Body of pancreas (tissue), 4 donors: ENCODE measurements at regions not wholly inside any gene's neighbourhood (a gene's known extent, or its start where the extent isn't known, plus 50 kb on each side); places are given as distances from the start of the nearest gene placed in this dataset.

ENCODE experiments used
- ATAC-seq: fragments of 150-250 bp; one replicate; pipeline ENCODE4 v1.9.1; 2016
- DNase-seq, 4 donors: peaks; one replicate each; pipeline ENCODE4 v3.0.0-alpha.2; 2019
- H3K27ac ChIP-seq, 4 donors: fragments of 200-600 bp; sonication (generic); 1 replicate in 3 of 4; 2 replicates in 1 of 4; pipeline versions ENCODE4 v1.5.1 to v1.6.1; 2016 to 2019; ENCODE audit warnings: mild to moderate bottlenecking in 1 of 4, mixed read lengths in 1 of 4, moderate library complexity in 1 of 4
- H3K27me3 ChIP-seq, 2 donors: fragments of 200-600 bp; sonication (generic); one replicate each; pipeline ENCODE4 v1.6.0; 2016; ENCODE audit warnings: mild to moderate bottlenecking in 1 of 2
- H3K36me3 ChIP-seq, 2 donors: fragments of 200-600 bp; sonication (generic); replicated peaks in 1 of 2; 2 replicates each; pipeline ENCODE4 v1.5.1; 2016; ENCODE audit warnings: low read depth in 2 of 2; ENCODE audit not compliant: insufficient read depth in 1 of 2
- H3K4me1 ChIP-seq: fragments of 200-600 bp; sonication (generic); one replicate; pipeline ENCODE4 v1.6.0; 2016
- H3K4me3 ChIP-seq, 2 donors: fragments of 200-600 bp; sonication (generic); 1 replicate in 1 of 2; 2 replicates in 1 of 2; pipeline ENCODE4 v1.5.1; 2016 to 2019
- H3K9me3 ChIP-seq, 3 donors: fragments of 200-600 bp; sonication (generic); 1 replicate in 2 of 3; 2 replicates in 1 of 3; pipeline ENCODE4 v1.5.1; 2016
- POLR2A ChIP-seq, 3 donors: fragments of 450-650 bp; IDR thresholded peaks; one replicate each; pipeline ENCODE4 v1.6.1; 2016; ENCODE audit warnings: antibody characterized with exemption in 3 of 3, mild to moderate bottlenecking in 2 of 3
- WGBS, 2 donors: methylation state at CpG; one replicate each; pipeline ENCODE4 v1.1.5; 2017; 5-methylcytosine and 5-hydroxymethylcytosine counted together
- intact Hi-C: fragments of 100-400 bp; cut with DNase I; formaldehyde crosslinking; loops from one replicate; pipeline ENCODE4 v1.15.1; 2023
- TF ChIP-seq, protein P1 (sequence below), 7 experiments: fragments of 450-650 bp in 4 of 7; fragments of 200-600 bp in 3 of 7; sonication (generic) in 3 of 7; IDR thresholded peaks; one replicate each; pipeline ENCODE4 v1.5.1; 2016 to 2019; ENCODE audit warnings: antibody characterized with exemption in 7 of 7

DNA sequence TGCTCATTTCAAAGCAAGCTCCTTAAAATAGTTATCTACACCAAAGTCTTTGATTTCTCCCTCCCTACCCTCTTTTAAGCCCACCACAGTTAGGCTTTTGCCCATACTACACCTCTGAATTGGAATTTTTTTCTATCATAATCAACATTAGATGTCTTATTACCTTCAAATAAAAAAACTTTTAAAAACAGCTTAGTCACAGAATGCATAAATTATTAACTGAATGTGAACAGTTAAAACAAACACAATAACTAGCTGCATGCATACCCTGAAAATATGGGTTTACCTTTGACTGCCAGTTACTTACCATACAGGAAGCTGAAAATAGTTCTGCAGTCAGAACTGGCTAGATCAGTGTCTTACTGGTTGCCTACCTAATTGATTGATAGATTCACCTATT is 210.9 kb downstream of the TGFB2 start:
- TF ChIP-seq POLR2A (IDR thresholded peaks at IDR 0.05) = no peak
- TF ChIP-seq, protein P1, sequence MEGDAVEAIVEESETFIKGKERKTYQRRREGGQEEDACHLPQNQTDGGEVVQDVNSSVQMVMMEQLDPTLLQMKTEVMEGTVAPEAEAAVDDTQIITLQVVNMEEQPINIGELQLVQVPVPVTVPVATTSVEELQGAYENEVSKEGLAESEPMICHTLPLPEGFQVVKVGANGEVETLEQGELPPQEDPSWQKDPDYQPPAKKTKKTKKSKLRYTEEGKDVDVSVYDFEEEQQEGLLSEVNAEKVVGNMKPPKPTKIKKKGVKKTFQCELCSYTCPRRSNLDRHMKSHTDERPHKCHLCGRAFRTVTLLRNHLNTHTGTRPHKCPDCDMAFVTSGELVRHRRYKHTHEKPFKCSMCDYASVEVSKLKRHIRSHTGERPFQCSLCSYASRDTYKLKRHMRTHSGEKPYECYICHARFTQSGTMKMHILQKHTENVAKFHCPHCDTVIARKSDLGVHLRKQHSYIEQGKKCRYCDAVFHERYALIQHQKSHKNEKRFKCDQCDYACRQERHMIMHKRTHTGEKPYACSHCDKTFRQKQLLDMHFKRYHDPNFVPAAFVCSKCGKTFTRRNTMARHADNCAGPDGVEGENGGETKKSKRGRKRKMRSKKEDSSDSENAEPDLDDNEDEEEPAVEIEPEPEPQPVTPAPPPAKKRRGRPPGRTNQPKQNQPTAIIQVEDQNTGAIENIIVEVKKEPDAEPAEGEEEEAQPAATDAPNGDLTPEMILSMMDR (IDR thresholded peaks at IDR 0.05) = no peak
- intact Hi-C loops = no loop called here
- no peak for DNase-seq
- Histone ChIP-seq H3K4me1 (peaks cover 5% of the 10 kb centered on the region), H3K36me3 (no peaks in the 10 kb centered on the region), H3K9me3 (no peaks in the 10 kb centered on the region), H3K27me3 (no peaks in the 10 kb centered on the region), H3K4me3 (no peak overlapping the region), H3K27ac (no peak overlapping the region)
- no peak for ATAC-seq

DNA sequence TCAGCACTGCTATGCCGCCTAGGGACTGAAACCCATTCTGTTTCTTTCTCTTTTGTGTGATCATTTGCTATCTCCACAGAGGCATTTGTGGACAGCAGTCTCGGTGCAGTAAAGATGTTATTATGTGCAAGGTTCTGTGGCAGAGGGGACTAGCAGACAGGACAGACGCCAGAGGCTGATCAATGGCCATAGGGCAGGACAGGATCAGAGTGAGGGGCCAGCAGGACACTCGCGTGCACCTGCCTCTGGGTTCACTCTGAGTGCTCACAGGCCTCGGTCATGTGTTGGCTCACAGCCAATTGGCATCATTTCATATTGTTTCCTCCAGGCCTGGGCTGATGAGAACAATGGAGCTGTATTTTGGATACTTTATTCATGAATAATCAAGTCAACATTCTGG is 212.6 kb downstream of the TGFB2 start:
- Histone ChIP-seq H3K9me3 (no peaks in the 10 kb centered on the region), H3K27me3 (no peaks in the 10 kb centered on the region), H3K36me3 (no peaks in the 10 kb centered on the region), H3K4me1 (peaks cover 5% of the 10 kb centered on the region), H3K4me3 (no peak overlapping the region), H3K27ac (peak overlapping the region in 1 of 4 donors; percentile 41)
- ATAC-seq (peak; percentile 71), DNase-seq (peak; percentile 41 to 56 (median 52))
- 24 to 31% methylated on average over 6 of the region's 6 CpGs for WGBS, 2 donors
- intact Hi-C loops = no loop called here
- TF ChIP-seq, protein P1 (IDR thresholded peaks at IDR 0.05) = no peak
- no peak for TF ChIP-seq POLR2A (IDR thresholded peaks at IDR 0.05)

DNA sequence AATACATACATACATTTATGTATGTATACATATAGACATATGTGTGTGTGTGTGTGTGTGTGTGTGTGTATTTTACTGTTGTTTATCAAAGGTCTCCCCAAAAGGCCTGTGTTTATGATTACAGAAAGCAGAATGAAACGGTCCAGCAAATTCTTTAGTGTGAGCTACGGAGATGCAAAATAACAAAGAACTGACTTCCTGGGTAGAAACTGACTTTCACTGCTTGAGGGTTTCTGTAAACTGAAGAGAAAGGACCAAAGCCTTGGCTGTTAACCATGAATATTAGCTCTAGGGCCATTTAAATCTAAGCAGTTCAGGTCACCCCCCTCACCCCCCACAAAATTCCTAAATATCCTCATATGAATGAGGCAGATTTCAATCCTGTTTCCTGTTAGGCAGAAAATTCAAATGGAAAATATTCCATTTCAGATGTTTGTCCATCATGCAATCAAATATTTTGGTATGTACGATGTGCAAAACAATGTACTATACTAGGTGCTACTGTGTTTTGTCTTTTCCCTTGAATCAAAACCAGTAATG is 213.2 kb downstream of the TGFB2 start:
- H3K27ac ChIP-seq = no peak overlapping the region
- WGBS, 2 donors = 82% methylated on average over 3 of the region's 3 CpGs

GRCh38 chr1:218565377-218565776 is 220.2 kb downstream of the TGFB2 start:
- TF ChIP-seq, protein P1 (IDR thresholded peaks at IDR 0.05) = no peak
- TF ChIP-seq POLR2A (IDR thresholded peaks at IDR 0.05) = no peak
- Histone ChIP-seq H3K4me3 (no peak overlapping the region), H3K27ac (no peak overlapping the region), H3K36me3 (no peaks in the 10 kb centered on the region), H3K4me1 (no peaks in the 10 kb centered on the region), H3K9me3 (no peaks in the 10 kb centered on the region), H3K27me3 (no peaks in the 10 kb centered on the region)
- DNase-seq (no peak), ATAC-seq (no peak)
- WGBS, 2 donors = 42 to 79% methylated on average over 1 of the region's 1 CpG
- intact Hi-C loops = no loop called here

More for the DNA sequence above, 213.2 kb downstream of the TGFB2 start:
- Histone ChIP-seq H3K4me3 (no peak overlapping the region), H3K36me3 (no peaks in the 10 kb centered on the region), H3K9me3 (no peaks in the 10 kb centered on the region), H3K4me1 (peaks cover 5% of the 10 kb centered on the region), H3K27me3 (no peaks in the 10 kb centered on the region)
- ATAC-seq (no peak), DNase-seq (no peak)
- intact Hi-C loops = no loop called here
- TF ChIP-seq, protein P1 (IDR thresholded peaks at IDR 0.05) = no peak
- TF ChIP-seq POLR2A (IDR thresholded peaks at IDR 0.05) = no peak

DNA sequence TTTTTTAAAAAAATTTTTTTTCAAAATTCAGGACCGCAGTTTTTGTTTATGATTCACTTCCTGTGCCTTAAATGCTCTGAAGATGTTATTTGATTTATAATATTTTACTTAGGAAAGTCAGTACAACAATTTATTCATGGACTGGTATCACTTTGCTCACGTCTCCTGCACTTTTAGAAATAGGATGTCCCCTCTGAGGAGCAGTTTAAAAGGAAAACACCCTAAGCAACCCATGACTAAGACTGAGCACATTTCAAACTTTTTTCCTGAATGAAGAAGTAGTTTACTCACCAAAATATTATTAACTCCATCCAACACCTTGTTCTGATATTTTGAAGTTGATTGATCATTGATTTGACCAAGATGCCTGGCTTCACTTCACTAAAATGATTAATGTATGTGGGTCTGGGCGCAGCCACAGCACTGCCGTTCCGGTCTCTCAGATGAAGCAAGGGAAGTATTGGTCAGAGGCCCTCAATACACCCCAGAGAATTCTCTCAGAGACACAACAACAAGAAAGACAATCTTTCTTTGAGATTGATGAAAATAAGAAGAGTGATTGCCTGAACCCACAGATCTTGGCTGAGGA is 223.9 kb downstream of the TGFB2 start:
- H3K27ac ChIP-seq = no peak overlapping the region
- no peak overlapping the region for H3K4me3 ChIP-seq
- no peaks in the 10 kb centered on the region for H3K36me3 ChIP-seq
- intact Hi-C loops = no loop called here
- WGBS, 2 donors = 81 to 83% methylated on average over 5 of the region's 5 CpGs
- no peaks in the 10 kb centered on the region for H3K9me3 ChIP-seq
- no peak for ATAC-seq
- H3K4me1 ChIP-seq = no peaks in the 10 kb centered on the region
- no peaks in the 10 kb centered on the region for H3K27me3 ChIP-seq
- TF ChIP-seq, protein P1 (IDR thresholded peaks at IDR 0.05) = no peak
- TF ChIP-seq POLR2A (IDR thresholded peaks at IDR 0.05) = no peak
- DNase-seq = no peak
